Muscle layer of colon (tissue), 2 donors: ENCODE measurements at regions not wholly inside any gene's neighbourhood (a gene's known extent, or its start where the extent isn't known, plus 50 kb on each side); places are given as distances from the start of the nearest gene placed in this dataset.

Experiments
- H3K27ac ChIP-seq: one replicate; pipeline ENCODE4 v1.7.0; 2013; ENCODE audit warnings: low read depth, mild to moderate bottlenecking, low read length, moderate library complexity
- H3K27me3 ChIP-seq, 2 donors: one replicate each; pipeline ENCODE4 v1.7.0; 2013; ENCODE audit warnings: low read length in 2 of 2, mild to moderate bottlenecking in 2 of 2; ENCODE audit not compliant: insufficient read depth in 2 of 2, control insufficient read depth in 1 of 2
- H3K36me3 ChIP-seq: one replicate; pipeline ENCODE4 v1.7.0; 2013; ENCODE audit warnings: mild to moderate bottlenecking, low read length; ENCODE audit not compliant: insufficient read depth
- H3K4me1 ChIP-seq: one replicate; pipeline ENCODE4 v1.7.0; 2013; ENCODE audit warnings: mild to moderate bottlenecking, low read length; ENCODE audit not compliant: insufficient read depth
- H3K4me3 ChIP-seq, 2 donors: one replicate each; pipeline ENCODE4 v1.7.0; 2013; ENCODE audit warnings: low read length in 2 of 2, low read depth in 1 of 2, mild to moderate bottlenecking in 1 of 2, moderate library complexity in 1 of 2
- H3K9ac ChIP-seq: one replicate; pipeline ENCODE4 v1.7.0; 2013; ENCODE audit warnings: low read length
- H3K9me3 ChIP-seq: one replicate; pipeline ENCODE4 v1.7.0; 2013; ENCODE audit warnings: mild to moderate bottlenecking, low read length
- donor health status: abdominal sarcoma.
- donor health status: Adenocarcinoma of cecum.

- no peak overlapping the region for H3K27ac ChIP-seq
- H3K4me3 ChIP-seq, result no peak overlapping the region
- H3K4me1 ChIP-seq, result no peaks in the 10 kb centered on the region
- no peaks in the 10 kb centered on the region for H3K36me3 ChIP-seq
- H3K9me3 ChIP-seq, result no peaks in the 10 kb centered on the region
- peaks cover 0 to 9% of the 10 kb centered on the region in 2 donors for H3K27me3 ChIP-seq
- H3K9ac ChIP-seq, result no peak overlapping the region
Observed at GRCh38 chr1:157193702-157194391, 55.7 kb upstream of the ETV3 start.

GRCh38 chr1:157193219-157193618, 55.0 kb upstream of the ETV3 start:
- H3K27me3 ChIP-seq, result peaks cover 0 to 9% of the 10 kb centered on the region in 2 donors

GRCh38 chr1:157189986-157190982, 52.1 kb upstream of the ETV3 start:
- H3K4me3 ChIP-seq, result no peak overlapping the region
- no peaks in the 10 kb centered on the region for H3K36me3 ChIP-seq
- no peaks in the 10 kb centered on the region for H3K4me1 ChIP-seq
- no peaks in the 10 kb centered on the region for H3K9me3 ChIP-seq
- H3K27me3 ChIP-seq, result peaks cover 0 to 7% of the 10 kb centered on the region in 2 donors
- no peak overlapping the region for H3K27ac ChIP-seq
- no peak overlapping the region for H3K9ac ChIP-seq

More at GRCh38 chr1:157193219-157193618, 55.0 kb upstream of the ETV3 start:
- H3K4me3 ChIP-seq, result no peak overlapping the region
- H3K9me3 ChIP-seq, result no peaks in the 10 kb centered on the region
- no peak overlapping the region for H3K9ac ChIP-seq
- H3K36me3 ChIP-seq, result no peaks in the 10 kb centered on the region
- H3K4me1 ChIP-seq, result no peaks in the 10 kb centered on the region
- no peak overlapping the region for H3K27ac ChIP-seq

DNA sequence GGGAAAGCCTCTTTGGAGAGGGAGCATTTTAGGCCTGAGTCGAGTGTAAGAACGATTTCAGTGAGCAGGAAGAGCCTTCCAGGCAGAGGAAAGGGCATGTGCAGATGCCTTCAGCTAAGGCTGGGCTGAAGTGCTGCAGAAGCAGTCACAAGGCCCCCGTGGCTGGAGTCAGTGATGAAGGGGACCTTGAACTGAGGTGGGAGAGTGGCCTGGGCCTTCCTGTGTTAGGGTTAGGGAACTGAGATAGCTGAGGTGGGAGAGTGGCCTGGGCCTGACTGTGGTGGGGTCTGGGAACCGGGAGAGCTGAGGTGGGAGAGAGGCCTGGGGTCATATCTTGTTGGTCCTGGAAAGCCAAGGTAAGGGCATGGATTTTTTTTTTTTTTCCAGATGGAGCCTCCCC, 50.9 kb upstream of the ETV3 start:
- no peaks in the 10 kb centered on the region for H3K36me3 ChIP-seq
- no peaks in the 10 kb centered on the region for H3K4me1 ChIP-seq
- H3K9me3 ChIP-seq, result no peaks in the 10 kb centered on the region
- H3K27me3 ChIP-seq, result no peaks in the 10 kb centered on the region
- H3K4me3 ChIP-seq, result no peak overlapping the region
- no peak overlapping the region for H3K9ac ChIP-seq
- H3K27ac ChIP-seq, result no peak overlapping the region
